Activated naive CD4-positive, alpha-beta T cell treated with anti-CD3 and anti-CD28 coated beads, Interleukin-2, amount 50 U/mL, for 16 hours (primary cell): ENCODE measurements at regions not wholly inside any gene's neighbourhood (a gene's known extent, or its start where the extent isn't known, plus 50 kb on each side); places are given as distances from the start of the nearest gene placed in this dataset.

Experiments
- DNase-seq: peaks from one replicate; pipeline ENCODE4 v3.0.0-alpha.2; 2020

GRCh38 chr2:136399667-136400289 is 281.8 kb upstream of the CXCR4 start:
- DNase-seq: no peak

GRCh38 chr2:136395582-136395981 is 277.6 kb upstream of the CXCR4 start:
- DNase-seq: no peak

- DNase-seq: no peak
Observed at GRCh38 chr2:136394136-136395060, 276.4 kb upstream of the CXCR4 start.

GRCh38 chr2:136393514-136393913 is 275.6 kb upstream of the CXCR4 start:
- DNase-seq: no peak

GRCh38 chr2:136392897-136393505 is 275.1 kb upstream of the CXCR4 start:
- no peak for DNase-seq

GRCh38 chr2:136389809-136390208 is 271.9 kb upstream of the CXCR4 start:
- DNase-seq: no peak

- DNase-seq: no peak
Observed at GRCh38 chr2:136386046-136386445, 268.1 kb upstream of the CXCR4 start.

GRCh38 chr2:136384531-136385303 is 266.8 kb upstream of the CXCR4 start:
- DNase-seq: peak; percentile 45

- no peak for DNase-seq
Observed at GRCh38 chr2:136383167-136383566, 265.2 kb upstream of the CXCR4 start.

GRCh38 chr2:136381722-136382633 is 264.0 kb upstream of the CXCR4 start:
- DNase-seq: peak; percentile 70

GRCh38 chr2:136381245-136381644 is 263.3 kb upstream of the CXCR4 start:
- DNase-seq: no peak

- DNase-seq: peak; percentile 77
Observed at GRCh38 chr2:136378712-136379595, 261.0 kb upstream of the CXCR4 start.

- DNase-seq: no peak
Observed at GRCh38 chr2:136377423-136378382, 259.8 kb upstream of the CXCR4 start.

GRCh38 chr2:136376798-136377211 is 258.9 kb upstream of the CXCR4 start:
- DNase-seq: no peak

GRCh38 chr2:136376211-136376610 is 258.3 kb upstream of the CXCR4 start:
- DNase-seq: no peak

GRCh38 chr2:136375017-136375901 is 257.3 kb upstream of the CXCR4 start:
- no peak for DNase-seq

GRCh38 chr2:136373841-136374240 is 255.9 kb upstream of the CXCR4 start:
- no peak for DNase-seq

GRCh38 chr2:136373029-136373428 is 255.1 kb upstream of the CXCR4 start:
- DNase-seq: no peak

- DNase-seq: no peak
Observed at GRCh38 chr2:136363900-136364299, 246.0 kb upstream of the CXCR4 start.
